DOHH2 (cell line): ENCODE measurements at regions not wholly inside any gene's neighbourhood (a gene's known extent, or its start where the extent isn't known, plus 50 kb on each side); places are given as distances from the start of the nearest gene placed in this dataset.
A peak's percentile ranks its signal among the peaks of the same experiment; 100 is the strongest.

Experiments
- H3F3A ChIP-seq: fragments of 200-600 bp; sonication (generic), shearing (Covaris generic); 2 replicates; pipeline ENCODE4 v1.6.0; 2016; ENCODE audit warnings: antibody characterized with exemption, mild to moderate bottlenecking; ENCODE audit not compliant: control insufficient read depth, insufficient read depth
- H3K27ac ChIP-seq: fragments of 200-600 bp; sonication (generic); 2 replicates; pipeline ENCODE4 v1.5.1; 2014; ENCODE audit warnings: low read depth, mild to moderate bottlenecking, low read length, moderate library complexity
- H3K27me3 ChIP-seq: fragments of 200-600 bp; sonication (generic); 2 replicates; pipeline ENCODE4 v1.6.1; 2014; ENCODE audit warnings: mild to moderate bottlenecking, low read length, mixed read lengths; ENCODE audit not compliant: control insufficient read depth
- H3K36me3 ChIP-seq: fragments of 200-600 bp; sonication (generic); 2 replicates; pipeline ENCODE4 v1.6.1; 2014; ENCODE audit warnings: mild to moderate bottlenecking, low read length, moderate library complexity, mixed read lengths; ENCODE audit not compliant: control insufficient read depth
- H3K4me1 ChIP-seq: fragments of 200-600 bp; sonication (generic); 2 replicates; pipeline ENCODE4 v1.6.1; 2014; ENCODE audit warnings: mild to moderate bottlenecking, low read length, mixed read lengths; ENCODE audit not compliant: control insufficient read depth
- H3K4me2 ChIP-seq: fragments of 200-600 bp; sonication (generic); 2 replicates; pipeline ENCODE4 v1.6.0; 2014; ENCODE audit warnings: mild to moderate bottlenecking, low read length, moderate library complexity
- H3K4me3 ChIP-seq: fragments of 200-600 bp; sonication (generic); 2 replicates; pipeline ENCODE4 v1.5.1; 2014; ENCODE audit warnings: mild to moderate bottlenecking, low read length, mixed read lengths
- H3K79me2 ChIP-seq: fragments of 200-600 bp; sonication (generic); 2 replicates; pipeline ENCODE4 v1.6.1; 2014; ENCODE audit warnings: mild to moderate bottlenecking, low read length, mixed read lengths; ENCODE audit not compliant: control insufficient read depth
- H3K9me2 ChIP-seq: fragments of 200-600 bp; sonication (generic); replicated peaks from 2 replicates; pipeline ENCODE4 v1.6.1; 2014; ENCODE audit warnings: mild to moderate bottlenecking, low read length, mixed read lengths; ENCODE audit not compliant: control insufficient read depth
- H3K9me3 ChIP-seq: fragments of 200-600 bp; sonication (generic); 2 replicates; pipeline ENCODE4 v1.6.1; 2014; ENCODE audit warnings: antibody characterized with exemption, low read length, mixed read lengths; ENCODE audit not compliant: control insufficient read depth, insufficient read depth
- H4K20me1 ChIP-seq: fragments of 200-600 bp; sonication (generic); 2 replicates; pipeline ENCODE4 v1.6.0; 2014; ENCODE audit warnings: low read depth, mild to moderate bottlenecking, antibody characterized with exemption, low read length, moderate library complexity; ENCODE audit not compliant: control insufficient read depth, insufficient read depth
- CTCF ChIP-seq: fragments of 200-600 bp; sonication (generic); IDR thresholded peaks from one replicate; pipeline ENCODE4 v1.5.1; 2014; ENCODE audit warnings: antibody characterized with exemption, mild to moderate bottlenecking, low read depth, low read length; ENCODE audit not compliant: poor library complexity, severe bottlenecking
- EZH2phosphoT487 ChIP-seq: fragments of 200-600 bp; sonication (generic); IDR thresholded peaks from 2 replicates; pipeline ENCODE4 v1.6.1; 2017; ENCODE audit warnings: borderline replicate concordance, mild to moderate bottlenecking, antibody characterized with exemption, low read length, moderate library complexity, mixed read lengths

GRCh38 chr4:31687717-31688342, 967.7 kb downstream of the PCDH7 start:
- TF ChIP-seq CTCF (no peak), EZH2phosphoT487 (no peak)
- Histone ChIP-seq H3K27me3 (no peaks in the 10 kb centered on the region), H3F3A (no peaks in the 10 kb centered on the region), H3K9me3 (no peaks in the 10 kb centered on the region), H3K4me1 (no peaks in the 10 kb centered on the region), H3K4me3 (no peak overlapping the region), H3K4me2 (no peak overlapping the region), H3K36me3 (no peaks in the 10 kb centered on the region), H3K9me2 (no peaks in the 10 kb centered on the region), H3K79me2 (no peaks in the 10 kb centered on the region), H4K20me1 (no peaks in the 10 kb centered on the region), H3K27ac (no peak overlapping the region)

GRCh38 chr4:31692399-31692940, 972.3 kb downstream of the PCDH7 start:
- no peak overlapping the region for H3K4me3 ChIP-seq
- no peaks in the 10 kb centered on the region for H3K79me2 ChIP-seq
- H3K9me2 ChIP-seq: no peaks in the 10 kb centered on the region
- H3K4me1 ChIP-seq: no peaks in the 10 kb centered on the region
- no peaks in the 10 kb centered on the region for H3K9me3 ChIP-seq
- no peaks in the 10 kb centered on the region for H4K20me1 ChIP-seq
- TF ChIP-seq EZH2phosphoT487: no peak
- TF ChIP-seq CTCF: peak; percentile 23
- no peaks in the 10 kb centered on the region for H3K27me3 ChIP-seq
- H3F3A ChIP-seq: no peaks in the 10 kb centered on the region
- H3K36me3 ChIP-seq: no peaks in the 10 kb centered on the region
- H3K27ac ChIP-seq: no peak overlapping the region
- no peak overlapping the region for H3K4me2 ChIP-seq

- Histone ChIP-seq H3K9me2 (no peaks in the 10 kb centered on the region), H3K27ac (no peak overlapping the region), H3K4me1 (no peaks in the 10 kb centered on the region), H3F3A (no peaks in the 10 kb centered on the region), H3K9me3 (no peaks in the 10 kb centered on the region; the same call in 1 of the 2 replicates), H4K20me1 (no peaks in the 10 kb centered on the region), H3K36me3 (no peaks in the 10 kb centered on the region), H3K4me3 (no peak overlapping the region), H3K27me3 (no peaks in the 10 kb centered on the region), H3K79me2 (no peaks in the 10 kb centered on the region), H3K4me2 (no peak overlapping the region)
- TF ChIP-seq EZH2phosphoT487: no peak
- TF ChIP-seq CTCF: no peak
These were observed 981.1 kb downstream of the PCDH7 start for GRCh38 chr4:31701256-31701655.
